ENCODE measurements at regions not wholly inside any gene's neighbourhood (a gene's known extent, or its start where the extent isn't known, plus 50 kb on each side); places are given as distances from the start of the nearest gene placed in this dataset.

DNA sequence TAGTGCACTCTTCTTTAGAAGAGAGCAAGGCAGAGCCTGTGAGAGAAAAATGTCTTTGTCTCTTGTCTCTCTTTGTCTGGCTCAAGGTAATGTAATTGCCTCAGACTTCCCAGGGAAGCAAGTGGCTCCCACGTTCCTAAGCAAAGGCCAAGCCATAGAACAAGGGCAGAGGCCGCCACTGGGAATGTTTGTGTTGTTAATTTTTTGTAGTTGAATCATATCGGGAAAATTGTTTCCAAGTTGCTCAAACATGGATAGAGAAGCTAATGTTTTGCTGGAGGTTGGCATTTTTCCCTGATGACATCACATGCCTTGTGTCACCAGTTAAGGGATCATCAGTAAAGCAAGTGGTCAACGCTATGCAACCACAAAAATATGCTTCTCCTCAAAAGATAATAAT lies 211.5 kb upstream of the FOXA2 start:
- Histone ChIP-seq H3K9me3 (replicated peaks in 1 of 3) (no peaks in the 10 kb centered on the region), H3K36me3 (replicated peaks in 1 of 2) (no peaks in the 10 kb centered on the region), H3K27ac (peak overlapping the region in 1 of 5 donors; percentile 55), H3K4me3 (no peak overlapping the region), H3K4me1 (replicated peaks in 1 of 2) (no peaks in the 10 kb centered on the region), H3K27me3 (no peaks in the 10 kb centered on the region)
- WGBS, 4 donors, result 36 to 39% (median 38%) methylated on average over 4 of the region's 4 CpGs
- peak in 6 of 7 donors; percentile 37 to 71 (median 52) for DNase-seq
- intact Hi-C loops (cut with DNase I), result no loop called here
- TF ChIP-seq CTCF (IDR thresholded peaks at IDR 0.05), result no peak
- no peak for TF ChIP-seq POLR2A (IDR thresholded peaks at IDR 0.05)

- 67 to 78% (median 72%) methylated on average over 5 of the region's 5 CpGs for WGBS, 4 donors
- intact Hi-C loops (cut with DNase I), result no loop called here
These were observed 212.2 kb upstream of the FOXA2 start for GRCh38 chr20:22796469-22797077.

DNA sequence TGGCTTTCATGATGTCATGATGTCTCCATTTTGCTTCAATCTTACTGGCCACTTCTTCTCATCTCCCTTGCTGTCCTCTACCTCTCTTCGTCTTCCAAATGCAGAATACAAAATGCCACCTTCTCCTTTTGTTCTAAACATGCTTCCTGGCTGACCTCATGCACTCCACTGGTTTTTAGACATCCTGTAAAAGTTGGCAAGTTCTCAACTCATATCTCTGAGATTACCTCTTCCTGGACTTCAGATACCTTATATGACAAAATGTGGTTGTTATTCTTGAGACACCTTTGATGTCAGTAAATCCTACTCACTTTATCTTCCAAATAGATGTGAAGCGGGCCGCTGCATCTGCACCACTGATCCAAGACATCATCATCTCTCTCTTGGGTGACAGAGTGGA lies 212.7 kb upstream of the FOXA2 start:
- DNase-seq, result no peak
- H3K4me3 ChIP-seq, result no peak overlapping the region
- H3K27ac ChIP-seq, result no peak overlapping the region
- no peaks in the 10 kb centered on the region for H3K27me3 ChIP-seq
- no peaks in the 10 kb centered on the region for H3K4me1 ChIP-seq (replicated peaks in 1 of 2)
- no peaks in the 10 kb centered on the region for H3K9me3 ChIP-seq (replicated peaks in 1 of 3)
- H3K36me3 ChIP-seq (replicated peaks in 1 of 2), result no peaks in the 10 kb centered on the region
- no peak for TF ChIP-seq CTCF (IDR thresholded peaks at IDR 0.05)
- no peak for TF ChIP-seq POLR2A (IDR thresholded peaks at IDR 0.05)
- intact Hi-C loops (cut with DNase I), result no loop called here
- 76 to 83% (median 77%) methylated on average over 3 of the region's 3 CpGs for WGBS, 4 donors

More at GRCh38 chr20:22796469-22797077, 212.2 kb upstream of the FOXA2 start:
- Histone ChIP-seq H3K4me1 (replicated peaks in 1 of 2) (no peaks in the 10 kb centered on the region), H3K27ac (peak overlapping the region in 1 of 5 donors; percentile 10), H3K4me3 (no peak overlapping the region), H3K9me3 (replicated peaks in 1 of 3) (no peaks in the 10 kb centered on the region), H3K27me3 (no peaks in the 10 kb centered on the region), H3K36me3 (replicated peaks in 1 of 2) (no peaks in the 10 kb centered on the region)
- DNase-seq, result no peak
- TF ChIP-seq CTCF (IDR thresholded peaks at IDR 0.05) (no peak), POLR2A (IDR thresholded peaks at IDR 0.05) (no peak)

- no peak for DNase-seq
- H3K27me3 ChIP-seq, result no peaks in the 10 kb centered on the region
- no peaks in the 10 kb centered on the region for H3K9me3 ChIP-seq (replicated peaks in 1 of 3)
- H3K27ac ChIP-seq, result no peak overlapping the region
- H3K36me3 ChIP-seq (replicated peaks in 1 of 2), result no peaks in the 10 kb centered on the region
- 80 to 95% (median 92%) methylated on average over 3 of the region's 3 CpGs for WGBS, 4 donors
- intact Hi-C loops (cut with DNase I), result no loop called here
- H3K4me1 ChIP-seq (replicated peaks in 1 of 2), result no peaks in the 10 kb centered on the region
- no peak overlapping the region for H3K4me3 ChIP-seq
- TF ChIP-seq CTCF (IDR thresholded peaks at IDR 0.05), result no peak
- no peak for TF ChIP-seq POLR2A (IDR thresholded peaks at IDR 0.05)
These were observed 215.3 kb upstream of the FOXA2 start for GRCh38 chr20:22799687-22800086.

Data from adrenal gland (tissue), 9 donors.